Body of pancreas (tissue), 4 donors: ENCODE measurements at regions not wholly inside any gene's neighbourhood (a gene's known extent, or its start where the extent isn't known, plus 50 kb on each side); places are given as distances from the start of the nearest gene placed in this dataset.

ENCODE experiments used
- ATAC-seq: fragments of 150-250 bp; one replicate; pipeline ENCODE4 v1.9.1; 2016
- DNase-seq, 4 donors: peaks; one replicate each; pipeline ENCODE4 v3.0.0-alpha.2; 2019
- H3K27ac ChIP-seq, 4 donors: fragments of 200-600 bp; sonication (generic); 1 replicate in 3 of 4; 2 replicates in 1 of 4; pipeline versions ENCODE4 v1.5.1 to v1.6.1; 2016 to 2019; ENCODE audit warnings: mild to moderate bottlenecking in 1 of 4, mixed read lengths in 1 of 4, moderate library complexity in 1 of 4
- H3K27me3 ChIP-seq, 2 donors: fragments of 200-600 bp; sonication (generic); one replicate each; pipeline ENCODE4 v1.6.0; 2016; ENCODE audit warnings: mild to moderate bottlenecking in 1 of 2
- H3K36me3 ChIP-seq, 2 donors: fragments of 200-600 bp; sonication (generic); replicated peaks in 1 of 2; 2 replicates each; pipeline ENCODE4 v1.5.1; 2016; ENCODE audit warnings: low read depth in 2 of 2; ENCODE audit not compliant: insufficient read depth in 1 of 2
- H3K4me1 ChIP-seq: fragments of 200-600 bp; sonication (generic); one replicate; pipeline ENCODE4 v1.6.0; 2016
- H3K4me3 ChIP-seq, 2 donors: fragments of 200-600 bp; sonication (generic); 1 replicate in 1 of 2; 2 replicates in 1 of 2; pipeline ENCODE4 v1.5.1; 2016 to 2019
- H3K9me3 ChIP-seq, 3 donors: fragments of 200-600 bp; sonication (generic); 1 replicate in 2 of 3; 2 replicates in 1 of 3; pipeline ENCODE4 v1.5.1; 2016
- CTCF ChIP-seq, 7 experiments: fragments of 450-650 bp in 4 of 7; fragments of 200-600 bp in 3 of 7; sonication (generic) in 3 of 7; IDR thresholded peaks; one replicate each; pipeline ENCODE4 v1.5.1; 2016 to 2019; ENCODE audit warnings: antibody characterized with exemption in 7 of 7
- POLR2A ChIP-seq, 3 donors: fragments of 450-650 bp; IDR thresholded peaks; one replicate each; pipeline ENCODE4 v1.6.1; 2016; ENCODE audit warnings: antibody characterized with exemption in 3 of 3, mild to moderate bottlenecking in 2 of 3
- WGBS, 2 donors: methylation state at CpG; one replicate each; pipeline ENCODE4 v1.1.5; 2017; 5-methylcytosine and 5-hydroxymethylcytosine counted together
- intact Hi-C: fragments of 100-400 bp; cut with DNase I; formaldehyde crosslinking; loops from one replicate; pipeline ENCODE4 v1.15.1; 2023

- Histone ChIP-seq H3K27ac (no peak overlapping the region), H3K9me3 (no peaks in the 10 kb centered on the region), H3K36me3 (no peaks in the 10 kb centered on the region), H3K4me1 (no peaks in the 10 kb centered on the region), H3K4me3 (no peak overlapping the region), H3K27me3 (no peaks in the 10 kb centered on the region)
- WGBS, 2 donors: 47 to 72% methylated on average over 1 of the region's 1 CpG
- intact Hi-C loops: no loop called here
- no peak for TF ChIP-seq CTCF (IDR thresholded peaks at IDR 0.05)
- no peak for TF ChIP-seq POLR2A (IDR thresholded peaks at IDR 0.05)
- DNase-seq: no peak
- ATAC-seq: no peak
These were observed 289.2 kb upstream of the PCDH10 start for GRCh38 chr4:132859929-132860328.

- no peaks in the 10 kb centered on the region for H3K27me3 ChIP-seq
- DNase-seq (no peak), ATAC-seq (no peak)
- H3K4me3 ChIP-seq: no peak overlapping the region
- intact Hi-C loops: no loop called here
- no peak overlapping the region for H3K27ac ChIP-seq
- no peaks in the 10 kb centered on the region for H3K9me3 ChIP-seq
- no peaks in the 10 kb centered on the region for H3K36me3 ChIP-seq
- TF ChIP-seq POLR2A (IDR thresholded peaks at IDR 0.05) (no peak), CTCF (IDR thresholded peaks at IDR 0.05) (no peak)
- no peaks in the 10 kb centered on the region for H3K4me1 ChIP-seq
These were observed 288.1 kb upstream of the PCDH10 start for GRCh38 chr4:132860976-132861375.

- no peaks in the 10 kb centered on the region for H3K9me3 ChIP-seq
- no peaks in the 10 kb centered on the region for H3K4me1 ChIP-seq
- no peaks in the 10 kb centered on the region for H3K27me3 ChIP-seq
- WGBS, 2 donors: 88 to 95% methylated on average over 1 of the region's 1 CpG
- H3K4me3 ChIP-seq: no peak overlapping the region
- H3K36me3 ChIP-seq: no peaks in the 10 kb centered on the region
- H3K27ac ChIP-seq: no peak overlapping the region
- intact Hi-C loops: no loop called here
- ATAC-seq (no peak), DNase-seq (no peak)
- TF ChIP-seq CTCF (IDR thresholded peaks at IDR 0.05): no peak
- TF ChIP-seq POLR2A (IDR thresholded peaks at IDR 0.05): no peak
These were observed 285.5 kb upstream of the PCDH10 start for GRCh38 chr4:132863619-132864018.

GRCh38 chr4:132865458-132865857, 283.6 kb upstream of the PCDH10 start:
- no peaks in the 10 kb centered on the region for H3K36me3 ChIP-seq
- H3K4me1 ChIP-seq: no peaks in the 10 kb centered on the region
- 69 to 74% methylated on average over 1 of the region's 1 CpG for WGBS, 2 donors
- ATAC-seq: no peak
- TF ChIP-seq CTCF (IDR thresholded peaks at IDR 0.05) (no peak), POLR2A (IDR thresholded peaks at IDR 0.05) (no peak)
- no peak overlapping the region for H3K27ac ChIP-seq
- no peak for DNase-seq
- H3K27me3 ChIP-seq: no peaks in the 10 kb centered on the region
- no peaks in the 10 kb centered on the region for H3K9me3 ChIP-seq
- intact Hi-C loops: no loop called here
- H3K4me3 ChIP-seq: no peak overlapping the region

- TF ChIP-seq CTCF (IDR thresholded peaks at IDR 0.05) (no peak), POLR2A (IDR thresholded peaks at IDR 0.05) (no peak)
- Histone ChIP-seq H3K9me3 (no peaks in the 10 kb centered on the region), H3K27me3 (no peaks in the 10 kb centered on the region), H3K27ac (no peak overlapping the region), H3K4me1 (no peaks in the 10 kb centered on the region), H3K4me3 (no peak overlapping the region), H3K36me3 (no peaks in the 10 kb centered on the region)
- WGBS, 2 donors: 66 to 73% methylated on average over 2 of the region's 2 CpGs
- intact Hi-C loops: no loop called here
- ATAC-seq (no peak), DNase-seq (no peak)
These were observed 283.2 kb upstream of the PCDH10 start for GRCh38 chr4:132865922-132866321.
